ENCODE measurements at regions not wholly inside any gene's neighbourhood (a gene's known extent, or its start where the extent isn't known, plus 50 kb on each side); places are given as distances from the start of the nearest gene placed in this dataset.

DNA sequence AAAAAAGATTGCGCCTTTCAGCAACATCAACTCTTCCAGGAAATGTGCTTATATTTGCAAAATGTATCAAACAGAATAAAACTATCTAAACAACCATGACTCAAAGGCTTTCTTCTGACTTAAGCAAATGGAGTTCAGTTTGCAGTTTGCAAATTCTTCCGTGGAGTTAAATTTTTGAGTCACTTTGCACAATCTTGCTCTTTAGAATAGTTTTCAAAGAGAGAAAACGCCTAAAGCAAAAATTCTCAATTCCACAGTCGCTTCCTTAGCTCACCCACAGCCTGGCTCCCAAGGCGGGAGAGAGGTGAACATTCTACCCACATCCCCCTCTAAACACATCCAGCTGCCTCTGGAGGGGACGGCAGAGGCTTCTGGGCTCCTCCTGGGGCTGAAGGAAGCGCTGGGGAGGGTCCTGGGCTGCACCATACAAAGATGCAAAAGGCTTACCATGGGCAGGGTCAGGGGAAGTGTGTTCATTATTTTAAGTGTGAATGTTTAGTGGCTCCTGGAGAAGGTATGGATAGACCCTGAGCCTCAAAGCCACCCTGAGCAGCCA, 1487.3 kb downstream of the TBC1D22A start:
- TF ChIP-seq, protein P1, sequence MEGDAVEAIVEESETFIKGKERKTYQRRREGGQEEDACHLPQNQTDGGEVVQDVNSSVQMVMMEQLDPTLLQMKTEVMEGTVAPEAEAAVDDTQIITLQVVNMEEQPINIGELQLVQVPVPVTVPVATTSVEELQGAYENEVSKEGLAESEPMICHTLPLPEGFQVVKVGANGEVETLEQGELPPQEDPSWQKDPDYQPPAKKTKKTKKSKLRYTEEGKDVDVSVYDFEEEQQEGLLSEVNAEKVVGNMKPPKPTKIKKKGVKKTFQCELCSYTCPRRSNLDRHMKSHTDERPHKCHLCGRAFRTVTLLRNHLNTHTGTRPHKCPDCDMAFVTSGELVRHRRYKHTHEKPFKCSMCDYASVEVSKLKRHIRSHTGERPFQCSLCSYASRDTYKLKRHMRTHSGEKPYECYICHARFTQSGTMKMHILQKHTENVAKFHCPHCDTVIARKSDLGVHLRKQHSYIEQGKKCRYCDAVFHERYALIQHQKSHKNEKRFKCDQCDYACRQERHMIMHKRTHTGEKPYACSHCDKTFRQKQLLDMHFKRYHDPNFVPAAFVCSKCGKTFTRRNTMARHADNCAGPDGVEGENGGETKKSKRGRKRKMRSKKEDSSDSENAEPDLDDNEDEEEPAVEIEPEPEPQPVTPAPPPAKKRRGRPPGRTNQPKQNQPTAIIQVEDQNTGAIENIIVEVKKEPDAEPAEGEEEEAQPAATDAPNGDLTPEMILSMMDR (tag by site-specific recombination; IDR thresholded peaks at IDR 0.05) = no peak
- TF ChIP-seq ZNF24 (tag by site-specific recombination; IDR thresholded peaks at IDR 0.05) (no peak), HOXA7 (CRISPR knock-in tag; IDR thresholded peaks at IDR 0.05; ENCODE audit: borderline replicate concordance) (no peak), ZFHX2 (tag by site-specific recombination; conservative IDR thresholded peaks at IDR 0.05) (no peak), ZEB2 (tag by site-specific recombination; IDR thresholded peaks at IDR 0.05) (no peak), ZFP41 (tag by site-specific recombination; IDR thresholded peaks at IDR 0.05; ENCODE audit: borderline replicate concordance) (no peak), ZNF529 (tag by site-specific recombination; IDR thresholded peaks at IDR 0.05; ENCODE audit: insufficient replicate concordance) (no peak), ZNF830 (tag by site-specific recombination; IDR thresholded peaks at IDR 0.05; ENCODE audit: low read depth) (no peak), TCF7L2 (IDR thresholded peaks at IDR 0.05; ENCODE audit: borderline replicate concordance, low read depth, low read length) (no peak), ZBTB44 (tag by site-specific recombination; IDR thresholded peaks at IDR 0.05) (no peak), KLF9 (tag by site-specific recombination; IDR thresholded peaks at IDR 0.05; ENCODE audit: low read depth) (no peak), AEBP2 (tag by site-specific recombination; IDR thresholded peaks at IDR 0.05; ENCODE audit: borderline replicate concordance) (no peak), ZNF670 (tag by site-specific recombination; IDR thresholded peaks at IDR 0.05; ENCODE audit: low read depth) (no peak)
- TF ChIP-seq, protein P2, sequence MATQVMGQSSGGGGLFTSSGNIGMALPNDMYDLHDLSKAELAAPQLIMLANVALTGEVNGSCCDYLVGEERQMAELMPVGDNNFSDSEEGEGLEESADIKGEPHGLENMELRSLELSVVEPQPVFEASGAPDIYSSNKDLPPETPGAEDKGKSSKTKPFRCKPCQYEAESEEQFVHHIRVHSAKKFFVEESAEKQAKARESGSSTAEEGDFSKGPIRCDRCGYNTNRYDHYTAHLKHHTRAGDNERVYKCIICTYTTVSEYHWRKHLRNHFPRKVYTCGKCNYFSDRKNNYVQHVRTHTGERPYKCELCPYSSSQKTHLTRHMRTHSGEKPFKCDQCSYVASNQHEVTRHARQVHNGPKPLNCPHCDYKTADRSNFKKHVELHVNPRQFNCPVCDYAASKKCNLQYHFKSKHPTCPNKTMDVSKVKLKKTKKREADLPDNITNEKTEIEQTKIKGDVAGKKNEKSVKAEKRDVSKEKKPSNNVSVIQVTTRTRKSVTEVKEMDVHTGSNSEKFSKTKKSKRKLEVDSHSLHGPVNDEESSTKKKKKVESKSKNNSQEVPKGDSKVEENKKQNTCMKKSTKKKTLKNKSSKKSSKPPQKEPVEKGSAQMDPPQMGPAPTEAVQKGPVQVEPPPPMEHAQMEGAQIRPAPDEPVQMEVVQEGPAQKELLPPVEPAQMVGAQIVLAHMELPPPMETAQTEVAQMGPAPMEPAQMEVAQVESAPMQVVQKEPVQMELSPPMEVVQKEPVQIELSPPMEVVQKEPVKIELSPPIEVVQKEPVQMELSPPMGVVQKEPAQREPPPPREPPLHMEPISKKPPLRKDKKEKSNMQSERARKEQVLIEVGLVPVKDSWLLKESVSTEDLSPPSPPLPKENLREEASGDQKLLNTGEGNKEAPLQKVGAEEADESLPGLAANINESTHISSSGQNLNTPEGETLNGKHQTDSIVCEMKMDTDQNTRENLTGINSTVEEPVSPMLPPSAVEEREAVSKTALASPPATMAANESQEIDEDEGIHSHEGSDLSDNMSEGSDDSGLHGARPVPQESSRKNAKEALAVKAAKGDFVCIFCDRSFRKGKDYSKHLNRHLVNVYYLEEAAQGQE (tag by site-specific recombination; IDR thresholded peaks at IDR 0.05) = no peak
